H9 (cell line): ENCODE measurements at regions not wholly inside any gene's neighbourhood (a gene's known extent, or its start where the extent isn't known, plus 50 kb on each side); places are given as distances from the start of the nearest gene placed in this dataset.

Source experiments
- DNase-seq: peaks from one replicate; pipeline ENCODE4 v3.0.0-alpha.2; 2017
- H2AFZ ChIP-seq: one replicate; pipeline ENCODE4 v1.6.1; 2013; ENCODE audit warnings: mild to moderate bottlenecking, low read length, control low read depth, moderate library complexity
- H2AK5ac ChIP-seq: 2 replicates; pipeline ENCODE4 v1.6.1; 2013; ENCODE audit warnings: low read length, control low read depth, mixed read lengths; ENCODE audit not compliant: insufficient read length
- H2BK120ac ChIP-seq: one replicate; pipeline ENCODE4 v1.6.1; 2013; ENCODE audit warnings: low read depth, mild to moderate bottlenecking, low read length, control low read depth, inconsistent platforms; ENCODE audit not compliant: poor library complexity, severe bottlenecking
- H2BK12ac ChIP-seq: 2 replicates; pipeline ENCODE4 v1.6.1; 2013; ENCODE audit warnings: low read length, control low read depth, mixed read lengths, low read depth; ENCODE audit not compliant: insufficient read length
- H2BK15ac ChIP-seq: 2 replicates; pipeline ENCODE4 v1.6.1; 2013; ENCODE audit warnings: low read depth, low read length, control low read depth
- H2BK20ac ChIP-seq: one replicate; pipeline ENCODE4 v1.6.1; 2013; ENCODE audit warnings: low read depth, mild to moderate bottlenecking, low read length, control low read depth, inconsistent platforms; ENCODE audit not compliant: poor library complexity, severe bottlenecking
- H2BK5ac ChIP-seq: 2 replicates; pipeline ENCODE4 v1.6.1; 2013; ENCODE audit warnings: low read length, control low read depth, mixed read lengths; ENCODE audit not compliant: insufficient read length
- H3K14ac ChIP-seq: 2 replicates; pipeline ENCODE4 v1.6.1; 2013; ENCODE audit warnings: low read length, control low read depth; ENCODE audit not compliant: insufficient read depth
- H3K18ac ChIP-seq: 2 replicates; pipeline ENCODE4 v1.6.1; 2013; ENCODE audit warnings: low read depth, mild to moderate bottlenecking, mixed read lengths, low read length, control low read depth; ENCODE audit not compliant: insufficient read length
- H3K23ac ChIP-seq: 2 replicates; pipeline ENCODE4 v1.6.1; 2013; ENCODE audit warnings: low read length, control low read depth, mixed read lengths, low read depth; ENCODE audit not compliant: insufficient read length
- H3K23me2 ChIP-seq: 2 replicates; pipeline ENCODE4 v1.6.1; 2013; ENCODE audit warnings: low read depth, mild to moderate bottlenecking, mixed read lengths, low read length, control low read depth; ENCODE audit not compliant: insufficient read length, poor library complexity, severe bottlenecking
- H3K27ac ChIP-seq: 2 replicates; pipeline ENCODE4 v1.5.1; 2013; ENCODE audit warnings: low read length, control low read depth, mixed read lengths, low read depth; ENCODE audit not compliant: insufficient read length
- H3K27me3 ChIP-seq: 2 replicates; pipeline ENCODE4 v1.6.1; 2013; ENCODE audit warnings: low read length, control low read depth, inconsistent platforms; ENCODE audit not compliant: insufficient read depth
- H3K4ac ChIP-seq: 2 replicates; pipeline ENCODE4 v1.6.1; 2013; ENCODE audit warnings: low read depth, mild to moderate bottlenecking, control low read depth, inconsistent platforms, low read length, moderate library complexity
- H3K4me1 ChIP-seq: 2 replicates; pipeline ENCODE4 v1.6.1; 2013; ENCODE audit warnings: low read length, control low read depth, inconsistent platforms; ENCODE audit not compliant: insufficient read depth
- H3K4me2 ChIP-seq: 2 replicates; pipeline ENCODE4 v1.6.1; 2013; ENCODE audit warnings: low read length, control low read depth, mixed read lengths; ENCODE audit not compliant: insufficient read length, insufficient read depth
- H3K56ac ChIP-seq: 2 replicates; pipeline ENCODE4 v1.6.1; 2013; ENCODE audit warnings: low read depth, mild to moderate bottlenecking, mixed read lengths, low read length, control low read depth; ENCODE audit not compliant: insufficient read length
- H3K79me1 ChIP-seq: 2 replicates; pipeline ENCODE4 v1.6.1; 2013; ENCODE audit warnings: low read depth, mild to moderate bottlenecking, moderate library complexity, low read length, control low read depth, inconsistent platforms; ENCODE audit not compliant: insufficient read depth, poor library complexity, severe bottlenecking
- H3K79me2 ChIP-seq: 2 replicates; pipeline ENCODE4 v1.6.1; 2013; ENCODE audit warnings: low read length, control low read depth, inconsistent platforms; ENCODE audit not compliant: insufficient read depth
- H3K9ac ChIP-seq: 2 replicates; pipeline ENCODE4 v1.6.1; 2013; ENCODE audit warnings: low read length, control low read depth, mixed read lengths; ENCODE audit not compliant: insufficient read length; ENCODE audit errors: extremely low read depth
- H3K9me3 ChIP-seq: one replicate; pipeline ENCODE4 v1.6.1; 2013; ENCODE audit warnings: low read depth, low read length, inconsistent platforms; ENCODE audit not compliant: control insufficient read depth
- H3T11ph ChIP-seq: one replicate; pipeline ENCODE4 v1.6.1; 2013; ENCODE audit warnings: mild to moderate bottlenecking, low read length, control low read depth, inconsistent platforms
- H4K20me1 ChIP-seq: one replicate; pipeline ENCODE4 v1.6.1; 2013; ENCODE audit not compliant: control insufficient read depth, insufficient read length, insufficient read depth
- H4K5ac ChIP-seq: 2 replicates; pipeline ENCODE4 v1.6.1; 2013; ENCODE audit warnings: low read depth, mild to moderate bottlenecking, mixed read lengths, low read length, control low read depth; ENCODE audit not compliant: insufficient read length
- H4K8ac ChIP-seq: replicated peaks from 2 replicates; pipeline ENCODE4 v1.6.1; 2013; ENCODE audit warnings: low read length, control low read depth, mixed read lengths, low read depth; ENCODE audit not compliant: insufficient read length
- H4K91ac ChIP-seq: 2 replicates; pipeline ENCODE4 v1.6.1; 2013; ENCODE audit warnings: low read depth, mild to moderate bottlenecking, moderate library complexity, mixed read lengths, low read length, control low read depth; ENCODE audit not compliant: insufficient read length
- H3K27ac Mint-ChIP-seq, 3 experiments: 2 replicates in 2 of 3; 3 replicates in 1 of 3; pipeline ENCODE4 v1.8.0; 2020 to 2021; ENCODE audit warnings: mixed read lengths in 3 of 3, mild to moderate bottlenecking in 1 of 3, moderate library complexity in 1 of 3
- H3K27me3 Mint-ChIP-seq: 2 replicates; pipeline ENCODE4 v1.8.0; 2021; ENCODE audit warnings: low read depth, mild to moderate bottlenecking, moderate library complexity, mixed read lengths
- H3K36me3 Mint-ChIP-seq, 3 experiments: 2 replicates in 2 of 3; 3 replicates in 1 of 3; pipeline ENCODE4 v1.8.0; 2020 to 2021; ENCODE audit warnings: low read depth in 3 of 3, mixed read lengths in 3 of 3; ENCODE audit not compliant: insufficient read depth in 1 of 3
- H3K4me1 Mint-ChIP-seq, 2 experiments: 2 replicates each; pipeline ENCODE4 v1.8.0; 2020; ENCODE audit warnings: mixed read lengths in 2 of 2
- H3K4me3 Mint-ChIP-seq, 2 experiments: 2 replicates in 1 of 2; 3 replicates in 1 of 2; pipeline ENCODE4 v1.8.0; 2020 to 2021; ENCODE audit warnings: mild to moderate bottlenecking in 2 of 2, mixed read lengths in 2 of 2, moderate library complexity in 1 of 2
- H3K9me3 Mint-ChIP-seq, 2 experiments: 2 replicates in 1 of 2; 3 replicates in 1 of 2; pipeline ENCODE4 v1.8.0; 2020; ENCODE audit warnings: mild to moderate bottlenecking in 2 of 2, mixed read lengths in 2 of 2, moderate library complexity in 1 of 2
- CTCF ChIP-seq: fragments of 200-600 bp; sonication (generic); conservative IDR thresholded peaks from 3 replicates; pipeline ENCODE4 v1.8.0; 2021; ENCODE audit warnings: antibody characterized with exemption, mild to moderate bottlenecking
- WGBS: extraction: QIAGEN DNeasy Blood & Tissue Kit; methylation state at CpG from one replicate; pipeline ENCODE4 v1.1.7; 2013; ENCODE audit warnings: missing lambda C conversion rate, low lambda C conversion rate, mixed read lengths; ENCODE audit not compliant: insufficient read length; ENCODE audit errors: extremely low coverage; 5-methylcytosine and 5-hydroxymethylcytosine counted together

- no peak overlapping the region for H2BK5ac ChIP-seq
- no peak overlapping the region for H2AFZ ChIP-seq
- no peak overlapping the region for H4K91ac ChIP-seq
Measured at GRCh38 chr15:26096581-26096980, 233.5 kb upstream of the ATP10A start.

More at GRCh38 chr15:26096581-26096980, 233.5 kb upstream of the ATP10A start:
- Mint-ChIP-seq H3K9me3 (no peaks in the 10 kb centered on the region), H3K36me3 (no peaks in the 10 kb centered on the region; a peak in 1 of 7 replicates), H3K4me3 (no peak overlapping the region), H3K27me3 (no peaks in the 10 kb centered on the region; the same call in 1 of the 2 replicates), H3K4me1 (peaks cover 9 to 12% of the 10 kb centered on the region in 2 experiments), H3K27ac (no peak overlapping the region)
- WGBS, result no CpG with 5 or more reads among the region's 3 CpGs
- H3K23me2 ChIP-seq, result no peaks in the 10 kb centered on the region
- no peaks in the 10 kb centered on the region for H4K20me1 ChIP-seq
- H2BK120ac ChIP-seq, result no peak overlapping the region
- no peak overlapping the region for H3K18ac ChIP-seq
- H3K9me3 ChIP-seq, result no peaks in the 10 kb centered on the region
- H4K5ac ChIP-seq, result no peak overlapping the region
- no peak overlapping the region for H2BK12ac ChIP-seq
- no peak overlapping the region for H3K14ac ChIP-seq
- DNase-seq, result no peak
- H3K79me2 ChIP-seq, result no peaks in the 10 kb centered on the region
- H2BK20ac ChIP-seq, result no peak overlapping the region
- no peak overlapping the region for H3K9ac ChIP-seq
- H3K4me2 ChIP-seq, result no peak overlapping the region
- H2BK15ac ChIP-seq, result no peak overlapping the region
- H4K8ac ChIP-seq, result no peak overlapping the region
- no peak overlapping the region for H3K56ac ChIP-seq
- H3K79me1 ChIP-seq, result no peaks in the 10 kb centered on the region
- no peak overlapping the region for H3K27ac ChIP-seq
- no peak overlapping the region for H3K4ac ChIP-seq
- no peak overlapping the region for H3K23ac ChIP-seq
- no peak overlapping the region for H2AK5ac ChIP-seq
- no peaks in the 10 kb centered on the region for H3K27me3 ChIP-seq
- TF ChIP-seq CTCF, result no peak
- no peak overlapping the region for H3T11ph ChIP-seq
- no peaks in the 10 kb centered on the region; the same call in 1 of the 2 replicates for H3K4me1 ChIP-seq
